ENCODE measurements at regions not wholly inside any gene's neighbourhood (a gene's known extent, or its start where the extent isn't known, plus 50 kb on each side); places are given as distances from the start of the nearest gene placed in this dataset.

GRCh38 chr3:35401671-35402070 is 237.7 kb upstream of the ARPP21 start:
- TF ChIP-seq CTCF (IDR thresholded peaks at IDR 0.05; ENCODE audit: unreplicated experiment), result no peak
- intact Hi-C loops (cut with micrococcal nuclease), result no loop called here
- H3K27me3 Mint-ChIP-seq (ENCODE audit: insufficient read depth, unreplicated experiment), result peaks cover 26% of the 10 kb centered on the region
- no peak for DNase-seq (ENCODE audit: unreplicated experiment)
- no peaks in the 10 kb centered on the region for H3K36me3 Mint-ChIP-seq (ENCODE audit: insufficient read depth, unreplicated experiment)
- BruUV-seq (replicated peaks), result no TSS peak
- H3K27ac Mint-ChIP-seq (ENCODE audit: low read depth, unreplicated experiment), result no peak overlapping the region
- no peak overlapping the region for H3K4me3 Mint-ChIP-seq (ENCODE audit: unreplicated experiment)
- ChIA-PET POLR2A (no interaction called here), CTCF (no interaction called here)
- H3K9me3 Mint-ChIP-seq (ENCODE audit: unreplicated experiment), result no peaks in the 10 kb centered on the region
- no peaks in the 10 kb centered on the region for H3K4me1 Mint-ChIP-seq (ENCODE audit: insufficient read depth, unreplicated experiment)

- no peak for DNase-seq (ENCODE audit: unreplicated experiment)
- H3K27me3 Mint-ChIP-seq (ENCODE audit: insufficient read depth, unreplicated experiment), result peaks cover 36% of the 10 kb centered on the region
- POLR2A ChIA-PET, result no interaction called here
- CTCF ChIA-PET, result interaction anchor here (0.6 kb wide), 1 partner anchor 766 kb away, joined by 3 read pairs; no protein-coding TSS in a partner anchor
- BruUV-seq (replicated peaks), result no TSS peak
- TF ChIP-seq CTCF (IDR thresholded peaks at IDR 0.05; ENCODE audit: unreplicated experiment), result no peak
- no peaks in the 10 kb centered on the region for H3K4me1 Mint-ChIP-seq (ENCODE audit: insufficient read depth, unreplicated experiment)
- intact Hi-C loops (cut with micrococcal nuclease), result no loop called here
- H3K4me3 Mint-ChIP-seq (ENCODE audit: unreplicated experiment), result no peak overlapping the region
- no peaks in the 10 kb centered on the region for H3K9me3 Mint-ChIP-seq (ENCODE audit: unreplicated experiment)
- no peak overlapping the region for H3K27ac Mint-ChIP-seq (ENCODE audit: low read depth, unreplicated experiment)
- H3K36me3 Mint-ChIP-seq (ENCODE audit: insufficient read depth, unreplicated experiment), result no peaks in the 10 kb centered on the region
Observed at GRCh38 chr3:35404571-35404970, 234.8 kb upstream of the ARPP21 start.

- Mint-ChIP-seq H3K4me3 (ENCODE audit: unreplicated experiment) (no peak overlapping the region), H3K4me1 (ENCODE audit: insufficient read depth, unreplicated experiment) (no peaks in the 10 kb centered on the region), H3K27me3 (ENCODE audit: insufficient read depth, unreplicated experiment) (peaks cover 48% of the 10 kb centered on the region), H3K9me3 (ENCODE audit: unreplicated experiment) (no peaks in the 10 kb centered on the region), H3K27ac (ENCODE audit: low read depth, unreplicated experiment) (no peak overlapping the region), H3K36me3 (ENCODE audit: insufficient read depth, unreplicated experiment) (no peaks in the 10 kb centered on the region)
- ChIA-PET CTCF (no interaction called here), POLR2A (no interaction called here)
- TF ChIP-seq CTCF (IDR thresholded peaks at IDR 0.05; ENCODE audit: unreplicated experiment), result no peak
- no TSS peak for BruUV-seq (replicated peaks)
- no peak for DNase-seq (ENCODE audit: unreplicated experiment)
- intact Hi-C loops (cut with micrococcal nuclease), result no loop called here
Observed at GRCh38 chr3:35408882-35409281, 230.4 kb upstream of the ARPP21 start.

- Mint-ChIP-seq H3K4me1 (ENCODE audit: insufficient read depth, unreplicated experiment) (no peaks in the 10 kb centered on the region), H3K4me3 (ENCODE audit: unreplicated experiment) (no peak overlapping the region), H3K36me3 (ENCODE audit: insufficient read depth, unreplicated experiment) (no peaks in the 10 kb centered on the region), H3K27me3 (ENCODE audit: insufficient read depth, unreplicated experiment) (peaks cover 58% of the 10 kb centered on the region), H3K27ac (ENCODE audit: low read depth, unreplicated experiment) (no peak overlapping the region), H3K9me3 (ENCODE audit: unreplicated experiment) (no peaks in the 10 kb centered on the region)
- TF ChIP-seq CTCF (IDR thresholded peaks at IDR 0.05; ENCODE audit: unreplicated experiment), result no peak
- BruUV-seq (replicated peaks), result no TSS peak
- ChIA-PET POLR2A (no interaction called here), CTCF (no interaction called here)
- no peak for DNase-seq (ENCODE audit: unreplicated experiment)
- intact Hi-C loops (cut with micrococcal nuclease), result no loop called here
Observed at GRCh38 chr3:35409991-35410390, 229.3 kb upstream of the ARPP21 start.
